Keratinocyte (primary cell): ENCODE measurements at regions not wholly inside any gene's neighbourhood (a gene's known extent, or its start where the extent isn't known, plus 50 kb on each side); places are given as distances from the start of the nearest gene placed in this dataset.

ENCODE experiments used
- EZH2 ChIP-seq: IDR thresholded peaks from one replicate; pipeline ENCODE4 v1.6.1; 2012; ENCODE audit warnings: inconsistent platforms, mild to moderate bottlenecking, low read length, moderate library complexity
- TF ChIP-seq, protein P1 (sequence below), 3 experiments: IDR thresholded peaks in 1 of 3; conservative IDR thresholded peaks in 1 of 3; optimal IDR thresholded peaks in 1 of 3; 2 replicates in 2 of 3; 3 replicates in 1 of 3; pipeline versions ENCODE3 to v1.5.1; 2011; ENCODE audit warnings: low read length in 3 of 3, mild to moderate bottlenecking in 3 of 3, moderate library complexity in 2 of 3, control low read depth in 1 of 3, inconsistent platforms in 1 of 3; ENCODE audit not compliant: insufficient read depth in 2 of 3; ENCODE audit errors: extremely low read depth in 1 of 3

DNA sequence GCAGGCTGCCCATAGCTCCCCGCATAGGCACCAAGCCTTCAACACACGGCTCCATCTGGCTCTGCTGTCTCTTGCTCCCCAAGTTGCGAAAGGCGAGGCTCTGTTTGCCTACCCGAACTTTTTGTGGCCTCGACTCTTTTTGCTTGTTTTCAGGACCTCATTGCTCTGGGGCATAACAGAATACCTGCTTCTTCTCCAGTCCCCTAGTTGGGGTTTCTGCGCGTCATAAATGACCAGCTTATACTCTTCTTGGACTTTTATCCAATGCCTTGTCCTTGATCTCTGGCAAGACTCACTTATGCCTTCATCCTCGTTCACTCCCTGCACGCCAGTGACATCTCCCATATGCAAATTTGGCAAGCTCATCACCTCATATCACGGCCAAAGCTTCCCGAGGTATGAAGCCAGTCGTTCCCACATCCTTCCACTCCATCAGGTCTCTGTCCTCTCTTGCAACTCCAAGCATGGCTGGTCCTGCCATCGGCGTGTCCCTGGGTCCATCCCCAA lies 238.8 kb upstream of the ADAMTS16 start:
- TF ChIP-seq, protein P1, sequence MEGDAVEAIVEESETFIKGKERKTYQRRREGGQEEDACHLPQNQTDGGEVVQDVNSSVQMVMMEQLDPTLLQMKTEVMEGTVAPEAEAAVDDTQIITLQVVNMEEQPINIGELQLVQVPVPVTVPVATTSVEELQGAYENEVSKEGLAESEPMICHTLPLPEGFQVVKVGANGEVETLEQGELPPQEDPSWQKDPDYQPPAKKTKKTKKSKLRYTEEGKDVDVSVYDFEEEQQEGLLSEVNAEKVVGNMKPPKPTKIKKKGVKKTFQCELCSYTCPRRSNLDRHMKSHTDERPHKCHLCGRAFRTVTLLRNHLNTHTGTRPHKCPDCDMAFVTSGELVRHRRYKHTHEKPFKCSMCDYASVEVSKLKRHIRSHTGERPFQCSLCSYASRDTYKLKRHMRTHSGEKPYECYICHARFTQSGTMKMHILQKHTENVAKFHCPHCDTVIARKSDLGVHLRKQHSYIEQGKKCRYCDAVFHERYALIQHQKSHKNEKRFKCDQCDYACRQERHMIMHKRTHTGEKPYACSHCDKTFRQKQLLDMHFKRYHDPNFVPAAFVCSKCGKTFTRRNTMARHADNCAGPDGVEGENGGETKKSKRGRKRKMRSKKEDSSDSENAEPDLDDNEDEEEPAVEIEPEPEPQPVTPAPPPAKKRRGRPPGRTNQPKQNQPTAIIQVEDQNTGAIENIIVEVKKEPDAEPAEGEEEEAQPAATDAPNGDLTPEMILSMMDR (optimal IDR thresholded peaks at IDR 0.05 in 1 of 3, IDR thresholded peaks at IDR 0.05 in 1 of 3, conservative IDR thresholded peaks at IDR 0.05 in 1 of 3; ENCODE audit: extremely low read depth in 1 of 3, insufficient read depth in 2 of 3, low read length in 3 of 3), result no peak
- TF ChIP-seq EZH2, result no peak
